ENCODE measurements at regions not wholly inside any gene's neighbourhood (a gene's known extent, or its start where the extent isn't known, plus 50 kb on each side); places are given as distances from the start of the nearest gene placed in this dataset.

DNA sequence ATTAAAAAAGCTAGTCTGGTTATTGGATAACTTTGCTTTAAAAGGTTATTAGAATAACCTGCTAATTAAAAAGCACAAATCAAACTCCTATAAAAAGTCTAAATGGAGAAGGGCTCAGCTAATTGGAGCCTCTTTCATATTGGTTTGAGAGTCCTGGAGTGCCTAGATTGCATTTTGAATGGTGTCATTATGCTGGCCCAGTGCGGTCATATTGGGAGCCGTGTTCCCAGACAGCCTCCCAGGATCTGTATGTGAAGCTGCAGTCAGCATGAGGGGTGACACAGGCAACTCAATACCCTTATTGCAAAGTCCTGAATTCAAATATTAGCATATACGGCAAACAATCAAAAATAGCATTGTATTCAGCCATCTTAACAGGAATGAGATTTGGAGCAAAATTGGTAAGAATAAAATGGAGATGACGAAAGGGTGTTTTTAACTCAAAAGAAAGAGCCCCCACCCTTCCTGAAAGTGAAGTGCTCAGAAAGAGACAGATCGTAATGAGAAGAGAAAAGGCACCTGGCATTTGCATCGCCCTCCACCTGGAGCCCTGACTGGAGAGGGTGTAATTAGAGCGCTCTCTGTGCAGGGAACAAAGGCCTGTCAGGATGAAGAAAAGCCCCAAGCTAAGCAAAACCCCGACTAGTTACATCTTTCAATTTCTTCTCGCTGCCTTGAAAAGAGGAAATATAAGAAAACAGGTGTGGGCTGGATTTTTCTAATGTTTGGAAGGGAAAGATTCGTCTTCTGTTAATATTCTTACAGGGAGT lies 621.0 kb upstream of the ADAMTS16 start:
- no peak for DNase-seq (ENCODE audit: low read depth)

DNA sequence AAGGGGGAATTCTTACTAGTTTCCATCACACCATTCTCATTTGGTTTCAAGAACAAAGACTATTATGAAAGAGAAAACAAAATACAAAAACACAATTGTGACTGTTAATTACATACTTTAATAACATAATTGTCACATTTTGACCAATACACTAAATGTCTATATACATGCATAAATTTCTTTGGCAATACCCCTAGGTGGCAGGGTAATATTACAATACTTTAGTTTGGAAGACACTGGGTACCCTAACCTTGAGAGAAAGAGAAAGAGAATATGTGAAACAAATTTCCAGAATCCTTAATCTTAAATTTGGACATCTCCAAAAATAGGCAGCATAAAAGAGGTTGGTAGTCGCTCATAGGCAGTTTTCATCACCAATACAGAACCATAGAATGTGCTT lies 619.6 kb upstream of the ADAMTS16 start:
- DNase-seq (ENCODE audit: low read depth): no peak

DNA sequence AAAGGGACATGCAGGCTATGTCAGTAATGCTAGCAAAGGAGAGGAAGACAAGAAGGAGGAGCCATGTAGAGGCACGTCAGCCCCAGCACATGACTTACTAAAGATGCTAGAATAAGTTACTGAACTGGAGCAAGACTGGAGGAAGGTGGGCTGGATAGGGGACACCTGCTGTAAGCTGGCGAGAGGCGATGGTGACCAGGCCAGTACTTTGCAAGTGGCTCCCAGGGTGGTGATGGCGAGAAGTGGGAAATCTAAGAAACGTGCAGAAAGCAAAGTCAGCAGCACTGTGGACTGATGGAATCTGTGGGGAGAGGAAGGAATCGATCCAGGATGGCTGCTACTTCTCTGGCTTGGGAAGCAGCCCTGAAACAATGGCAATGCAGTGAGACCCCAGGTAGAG lies 617.1 kb upstream of the ADAMTS16 start:
- DNase-seq (ENCODE audit: low read depth): no peak

DNA sequence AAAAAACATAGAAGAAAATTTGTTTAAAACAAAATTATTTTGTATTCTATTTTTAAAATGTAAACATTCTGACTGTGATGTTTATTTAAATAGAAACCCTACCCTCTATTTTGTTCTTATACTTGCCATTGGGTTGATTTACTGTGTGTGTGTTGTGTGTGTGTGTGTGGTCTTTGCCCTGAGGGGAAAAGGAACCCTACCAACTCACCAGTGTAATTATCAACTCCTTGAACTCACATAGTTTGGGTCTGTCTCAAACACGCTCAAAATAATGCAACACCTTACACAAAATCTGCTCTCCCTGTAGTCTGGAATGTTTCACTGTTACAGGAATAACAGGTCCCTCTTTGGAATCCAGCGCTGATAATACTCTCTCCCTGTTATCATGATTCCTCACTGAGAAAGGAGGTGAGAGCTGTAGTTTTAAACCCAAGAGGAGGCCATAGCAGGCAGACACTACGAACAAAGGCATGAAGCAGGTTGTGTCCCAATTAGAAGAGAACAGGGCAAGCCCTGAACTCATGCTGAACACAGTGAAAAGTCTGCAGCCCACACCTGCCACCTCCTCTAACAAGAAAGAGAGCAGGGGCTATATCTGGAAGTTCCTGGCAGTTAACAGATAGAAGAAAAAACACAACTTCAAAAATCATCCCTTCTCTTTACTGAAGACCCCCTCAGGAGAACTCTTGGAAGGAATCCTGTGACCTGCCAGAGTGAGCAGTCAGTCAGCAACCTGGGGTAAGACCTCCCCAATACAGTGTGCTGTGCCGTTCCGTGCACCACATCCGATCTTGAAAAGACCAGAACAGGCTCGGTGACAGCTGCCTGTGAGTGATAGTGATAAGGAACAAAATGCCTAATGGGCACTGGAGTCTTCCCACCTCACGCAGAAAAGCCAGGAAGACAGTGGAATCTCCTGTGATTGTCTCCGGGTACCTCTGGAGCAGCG lies 608.1 kb upstream of the ADAMTS16 start:
- no peak for DNase-seq (ENCODE audit: low read depth)

DNA sequence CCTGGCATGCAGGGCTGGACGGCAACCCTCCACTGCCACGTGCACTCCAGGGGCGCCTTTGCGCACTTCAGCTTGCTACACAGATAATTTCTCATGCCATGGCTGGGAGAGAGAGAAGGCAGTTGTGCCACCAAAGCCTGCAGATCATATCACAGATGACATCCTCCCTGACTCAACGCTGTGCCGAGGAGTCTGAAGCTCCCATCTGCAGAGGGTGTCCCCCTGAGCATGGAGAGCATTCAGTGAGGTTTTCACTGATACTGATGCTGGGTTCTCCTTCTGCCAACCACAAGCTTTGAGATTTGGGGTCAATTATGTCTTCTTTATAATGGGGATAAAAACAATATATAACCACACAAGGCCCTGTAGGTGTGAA lies 607.4 kb upstream of the ADAMTS16 start:
- DNase-seq (ENCODE audit: low read depth): no peak

DNA sequence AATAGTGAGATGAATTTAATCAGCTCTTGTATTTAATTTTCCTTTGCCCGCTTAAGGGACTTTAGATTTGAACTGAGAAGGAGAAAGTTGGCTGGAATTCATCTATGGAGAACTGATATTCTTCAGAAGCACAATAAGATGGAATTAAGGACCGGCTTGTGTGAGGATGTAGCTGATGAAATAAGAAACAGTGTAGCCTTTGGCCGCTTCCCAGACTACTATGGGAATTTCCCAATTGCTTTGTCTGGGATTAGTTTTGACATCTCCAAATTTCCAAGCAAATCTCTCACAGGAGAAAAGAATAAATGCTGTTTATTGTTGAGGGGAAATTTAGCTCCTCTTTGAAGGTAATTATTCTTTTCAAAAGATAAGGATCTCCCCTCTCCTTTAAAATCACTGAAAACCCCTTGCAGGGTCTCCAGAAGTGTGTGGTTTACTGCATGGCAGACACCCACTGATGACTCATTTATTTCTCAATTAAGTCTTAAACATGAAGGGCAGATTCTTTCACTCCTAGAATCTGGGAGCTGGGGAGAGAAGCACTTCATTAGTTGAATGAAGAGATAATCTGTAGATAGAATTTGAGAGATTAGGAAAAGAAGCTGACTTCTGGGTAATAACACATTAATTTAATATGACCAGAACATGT lies 606.5 kb upstream of the ADAMTS16 start:
- no peak for DNase-seq (ENCODE audit: low read depth)

DNA sequence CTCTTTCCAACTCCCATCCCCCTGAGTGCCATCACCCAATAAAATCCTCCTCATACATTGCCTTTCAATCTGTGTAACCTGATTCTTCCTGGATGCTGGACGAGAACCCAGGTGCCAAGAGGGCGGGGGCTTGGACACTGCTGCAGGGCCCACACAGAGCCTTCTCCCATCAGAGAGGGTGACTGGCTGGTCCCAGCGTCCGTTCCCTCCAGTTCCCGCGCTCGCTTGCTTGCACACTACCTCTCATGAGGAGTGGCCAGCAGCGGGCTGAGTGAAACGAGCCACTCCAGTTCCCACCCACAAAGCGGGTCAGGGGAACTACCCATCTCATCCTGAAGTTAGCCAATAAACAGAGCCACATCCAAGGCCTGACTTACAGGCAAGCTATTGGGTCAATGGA lies 602.6 kb upstream of the ADAMTS16 start:
- no peak for DNase-seq (ENCODE audit: low read depth)

DNA sequence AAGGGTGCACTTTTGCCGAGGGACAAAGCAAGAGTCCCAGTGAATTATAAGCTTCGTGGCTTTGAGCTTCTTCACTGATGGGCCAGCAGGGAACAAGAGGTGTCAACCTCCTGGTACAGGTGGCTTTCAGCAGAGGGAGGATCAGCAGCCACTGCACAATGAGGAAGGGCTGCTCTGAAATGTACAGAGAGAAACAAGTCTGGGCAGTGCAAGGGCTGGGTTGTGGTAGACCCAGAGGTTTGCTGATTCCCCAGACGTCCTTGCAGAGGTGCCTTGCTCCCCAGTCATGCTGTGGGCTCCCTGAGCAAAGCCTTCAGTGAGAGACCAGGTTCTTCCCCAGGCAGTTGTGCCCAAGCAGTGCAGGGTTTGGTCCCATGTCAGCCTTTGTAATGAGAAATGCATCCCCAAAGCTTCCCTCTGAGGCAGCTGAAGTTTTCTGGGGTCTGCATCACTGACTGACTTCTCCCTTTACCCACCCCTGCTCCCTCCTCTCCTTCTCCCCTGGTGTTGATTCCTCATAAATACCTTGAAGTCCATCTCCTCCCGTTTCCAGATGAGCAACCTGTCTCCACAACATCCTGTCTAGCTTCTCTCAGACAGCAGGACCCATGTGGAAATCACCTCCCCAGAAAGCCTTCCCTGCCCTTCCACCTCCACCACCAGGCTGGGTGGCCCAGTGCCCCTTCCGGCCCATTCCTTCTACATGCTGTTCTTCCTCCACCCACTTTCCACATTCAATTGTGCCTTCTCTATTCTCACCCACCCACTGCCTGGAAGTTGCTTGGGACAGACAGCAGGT lies 599.6 kb upstream of the ADAMTS16 start:
- DNase-seq (ENCODE audit: low read depth): no peak

DNA sequence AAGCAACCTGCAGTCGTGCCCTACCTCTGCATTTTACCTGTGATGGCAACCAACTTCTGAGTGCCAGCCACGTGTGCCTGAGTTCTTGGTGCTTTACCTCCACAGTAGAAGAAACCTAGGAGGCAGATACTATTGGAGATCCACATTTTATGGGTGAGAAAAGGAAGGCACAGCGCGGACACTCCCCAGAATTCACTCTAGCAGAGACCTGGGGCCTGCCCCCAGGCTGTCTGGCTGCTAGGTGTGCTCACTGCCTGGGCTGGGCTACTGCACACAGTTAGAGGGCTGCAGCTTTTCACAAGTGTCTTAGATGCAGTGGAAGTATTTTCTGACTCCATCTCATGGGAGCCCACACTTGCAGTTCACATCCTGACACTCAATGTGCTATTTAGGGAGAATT lies 598.8 kb upstream of the ADAMTS16 start:
- DNase-seq (ENCODE audit: low read depth): no peak

DNA sequence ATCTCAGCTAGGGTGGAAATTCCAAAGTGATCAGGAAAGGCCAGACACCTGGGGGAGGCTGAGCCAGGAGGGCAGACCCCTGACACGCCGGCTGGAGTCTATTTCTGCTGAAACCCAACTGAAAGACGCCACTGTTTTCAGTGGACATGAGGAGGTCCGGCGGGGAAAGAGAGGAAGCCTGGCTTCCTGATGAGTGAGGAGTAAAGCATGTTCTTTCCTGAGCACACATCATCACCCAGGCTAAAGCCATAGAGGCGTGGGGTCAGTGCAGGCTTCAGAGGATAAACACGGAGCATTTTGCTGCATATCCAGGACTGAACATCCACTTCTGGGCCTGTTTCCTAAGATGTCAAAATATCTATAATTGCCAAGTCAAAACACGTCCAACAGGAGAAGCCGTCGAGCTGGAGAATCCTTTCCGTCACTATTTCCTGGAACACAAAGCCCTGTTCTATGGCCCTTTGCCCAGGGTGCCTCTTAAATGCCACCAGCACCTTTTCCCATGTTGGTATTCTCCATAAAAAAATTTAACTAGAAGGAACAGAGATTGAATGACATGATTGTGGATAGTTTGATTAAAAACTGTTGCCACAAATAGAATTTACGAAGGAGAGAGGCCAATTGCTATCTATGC lies 597.9 kb upstream of the ADAMTS16 start:
- DNase-seq (ENCODE audit: low read depth): no peak

DNA sequence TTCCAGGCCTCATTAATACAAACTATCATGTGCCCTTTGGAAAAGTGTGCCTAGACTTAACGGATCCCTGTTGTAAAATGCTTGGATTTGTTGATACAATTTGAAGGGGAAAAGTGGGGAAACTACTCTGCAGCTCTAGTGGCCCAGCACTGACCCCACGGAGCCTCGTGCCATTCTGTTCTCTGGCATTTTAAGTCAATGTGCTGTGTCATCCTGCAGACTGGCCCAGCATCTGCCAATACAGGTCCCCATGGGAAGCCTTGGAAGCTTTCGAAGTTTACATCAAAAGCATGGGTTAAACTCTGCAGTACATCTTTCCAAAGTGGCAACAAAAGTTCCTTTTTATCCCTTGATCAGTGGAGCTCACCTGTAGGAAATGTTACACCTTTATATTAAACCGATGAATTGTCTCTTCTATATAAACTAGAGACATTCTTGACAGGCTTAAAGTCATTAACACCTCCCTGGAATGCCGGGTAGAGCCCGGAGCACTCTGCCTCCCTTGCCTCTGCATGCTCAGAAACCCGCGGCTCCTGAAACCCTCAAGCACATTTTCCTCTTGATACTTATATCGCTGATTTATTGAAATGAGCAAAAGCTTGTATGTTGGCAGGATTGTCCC lies 596.0 kb upstream of the ADAMTS16 start:
- DNase-seq (ENCODE audit: low read depth): no peak

DNA sequence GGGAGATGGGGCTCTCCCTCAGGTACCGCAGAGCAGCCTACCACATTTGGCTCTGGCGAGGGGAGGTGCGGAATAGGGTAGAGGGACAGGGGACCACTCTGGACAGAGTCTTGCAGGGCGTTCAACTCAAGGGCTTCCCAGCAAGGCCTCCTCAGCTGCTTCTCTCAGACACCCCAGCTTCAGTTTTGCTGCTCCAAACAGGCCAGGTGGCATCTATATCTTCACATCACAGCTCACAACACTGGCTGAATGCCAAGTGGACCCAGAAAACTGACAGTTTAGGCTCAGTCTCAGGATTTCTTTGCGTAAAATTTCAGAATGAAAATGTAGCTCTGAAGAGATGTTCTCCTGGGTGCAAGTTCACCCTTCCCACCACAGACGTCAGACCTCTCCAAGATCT lies 592.6 kb upstream of the ADAMTS16 start:
- no peak for DNase-seq (ENCODE audit: low read depth)

DNA sequence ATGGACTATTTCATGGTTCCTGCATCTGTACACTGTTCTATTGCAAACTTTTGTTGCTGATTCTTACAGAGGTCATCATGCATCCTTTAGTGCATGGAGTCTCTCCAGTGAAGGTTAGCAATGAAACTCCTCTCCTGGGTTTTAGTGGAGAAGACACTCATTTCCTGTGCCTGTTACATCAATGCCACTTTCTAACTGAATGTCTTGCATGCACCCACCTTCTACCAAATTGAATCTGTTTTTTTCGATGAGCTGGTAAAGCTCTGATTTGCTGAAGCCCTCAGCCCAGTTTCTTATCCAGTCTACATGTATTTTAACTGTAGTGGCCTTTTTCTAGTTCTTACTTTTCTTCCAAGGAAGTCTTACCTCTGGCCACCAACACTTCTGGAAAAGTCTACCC lies 591.8 kb upstream of the ADAMTS16 start:
- no peak for DNase-seq (ENCODE audit: low read depth)

DNA sequence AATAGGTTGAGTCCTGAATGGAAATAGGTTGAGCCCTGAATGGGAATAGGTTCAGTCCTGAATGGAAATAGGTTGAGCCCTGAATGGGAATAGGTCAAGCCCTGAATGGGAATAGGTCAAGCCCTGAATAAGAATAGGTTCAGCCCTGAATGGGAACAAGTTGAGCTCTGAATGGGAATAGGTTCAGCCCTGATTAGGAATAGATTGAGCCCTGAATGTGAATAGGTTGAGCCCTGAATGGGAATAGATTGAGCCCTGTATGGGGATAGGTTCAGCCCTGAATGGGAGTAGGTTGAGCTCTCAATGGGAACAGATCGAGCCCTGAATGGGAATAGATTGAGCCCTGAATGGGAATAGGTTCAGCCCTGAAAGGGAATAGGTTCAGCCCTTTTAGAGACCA lies 590.8 kb upstream of the ADAMTS16 start:
- DNase-seq (ENCODE audit: low read depth): no peak

DNA sequence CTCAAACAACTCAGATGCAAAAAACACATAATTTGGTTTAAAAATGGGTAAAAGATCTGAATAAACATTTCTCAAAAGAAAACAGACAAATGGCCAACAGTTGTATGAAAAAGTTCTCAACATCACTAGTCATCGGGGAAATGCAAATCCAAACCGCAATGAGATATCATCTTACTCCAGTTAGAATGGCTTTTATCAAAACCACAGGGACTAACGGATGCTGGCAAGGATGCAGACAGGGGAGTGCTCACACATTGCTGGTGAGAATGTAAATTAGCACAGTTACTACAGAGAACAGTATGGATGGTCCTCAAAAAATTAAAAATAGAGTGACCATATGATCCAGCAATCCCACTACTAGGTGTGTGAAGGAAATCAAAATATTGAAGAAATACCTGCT lies 589.1 kb upstream of the ADAMTS16 start:
- DNase-seq (ENCODE audit: low read depth): no peak

DNA sequence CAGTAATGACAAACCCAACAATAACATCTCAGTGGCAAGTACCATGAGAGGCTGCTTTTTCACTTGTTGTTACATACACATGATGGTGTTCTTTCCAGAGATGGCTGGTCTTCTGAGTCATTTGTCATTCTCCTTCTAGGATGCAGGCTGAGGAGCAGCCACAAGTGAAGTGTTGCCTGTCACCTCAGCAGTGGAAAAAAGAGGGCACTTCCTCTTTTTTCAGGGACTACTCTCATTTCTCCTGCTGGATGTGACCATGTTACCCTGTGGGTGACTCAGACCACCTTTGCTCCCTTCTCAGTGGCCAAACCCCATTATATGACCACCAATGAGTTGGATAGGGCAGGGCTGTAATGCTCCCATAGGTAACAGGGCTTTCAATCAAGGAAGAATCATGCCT lies 587.0 kb upstream of the ADAMTS16 start:
- DNase-seq (ENCODE audit: low read depth): no peak

DNA sequence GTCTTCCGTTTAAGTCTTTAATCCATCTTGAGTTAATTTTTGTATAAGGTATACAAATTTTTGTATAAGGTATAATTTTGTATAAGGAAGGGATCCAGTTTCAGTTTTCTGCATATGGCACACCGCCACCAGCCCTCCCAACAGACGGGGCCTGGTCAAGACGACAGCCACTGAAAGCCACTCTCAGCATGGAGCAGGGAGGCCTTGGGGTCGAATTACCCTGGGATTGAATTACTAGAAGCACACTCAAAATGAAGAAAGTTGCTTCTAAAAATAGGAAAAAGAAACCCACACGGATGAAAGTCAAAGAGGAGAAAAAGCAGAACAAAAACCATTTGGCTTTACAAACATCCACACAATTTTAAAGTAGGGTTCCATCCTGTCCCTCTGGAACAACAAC lies 586.2 kb upstream of the ADAMTS16 start:
- no peak for DNase-seq (ENCODE audit: low read depth)

DNA sequence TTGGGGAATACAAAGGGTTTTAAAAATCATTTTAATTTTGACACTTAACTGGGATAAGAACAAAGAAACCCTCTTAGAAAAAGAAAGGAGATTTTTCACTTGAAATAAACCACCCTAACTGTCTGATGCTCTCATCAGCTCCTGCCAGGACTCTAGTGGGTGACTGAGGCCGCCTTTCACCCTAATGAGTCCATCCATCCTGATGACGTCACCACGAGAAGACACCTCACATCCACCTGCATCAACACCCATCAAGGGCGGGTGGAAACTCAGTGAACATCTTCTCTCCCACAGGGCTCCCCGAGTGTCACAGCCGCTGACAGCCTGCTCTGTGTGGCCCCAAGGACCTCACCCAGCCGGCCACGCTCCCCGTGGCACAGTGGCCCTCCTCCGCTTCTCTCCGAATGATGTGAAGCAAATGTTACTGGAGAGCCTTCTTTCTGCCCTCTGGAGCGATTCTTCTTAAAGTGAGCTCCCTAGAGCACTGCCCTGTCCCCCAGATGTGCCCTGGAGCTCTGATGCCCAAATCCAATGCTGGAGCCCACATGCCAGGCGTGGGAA lies 584.3 kb upstream of the ADAMTS16 start:
- no peak for DNase-seq (ENCODE audit: low read depth)

DNA sequence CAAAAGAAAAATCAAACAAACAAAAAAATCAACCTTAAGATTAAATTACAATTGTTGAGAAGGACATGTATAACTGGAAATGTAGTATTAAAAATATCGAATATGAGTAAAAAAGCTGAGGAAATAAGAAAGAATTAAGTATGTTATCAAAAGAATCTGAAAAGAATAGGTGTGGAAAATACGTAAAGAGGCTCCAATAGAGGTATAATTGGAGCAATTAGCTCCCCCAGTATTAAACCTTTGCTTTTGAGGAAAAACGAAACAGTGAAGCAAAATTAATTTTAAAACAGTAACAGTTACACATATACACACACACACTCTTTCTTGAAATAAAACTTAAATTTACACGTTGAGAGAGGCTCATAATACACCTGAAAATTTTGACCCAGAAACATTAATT lies 578.7 kb upstream of the ADAMTS16 start:
- no peak for DNase-seq (ENCODE audit: low read depth)

DNA sequence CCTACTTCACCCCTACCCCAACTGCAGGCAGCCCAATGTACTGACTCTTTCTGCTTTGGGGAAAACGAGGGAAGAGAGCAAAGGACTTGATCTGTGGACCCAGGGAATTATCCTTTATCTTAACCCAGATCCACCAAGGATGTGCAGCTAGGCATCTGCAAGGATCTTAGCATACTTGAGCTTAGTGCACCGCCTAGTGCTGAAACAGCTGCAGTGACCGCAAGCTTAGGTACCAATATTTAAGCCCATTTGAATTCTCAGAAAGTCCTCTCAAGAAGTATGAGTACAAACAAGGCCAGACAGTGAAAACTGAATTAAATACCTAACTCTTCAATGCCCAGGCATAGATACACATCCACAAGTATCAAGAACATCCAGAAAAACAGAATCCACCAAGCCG lies 576.7 kb upstream of the ADAMTS16 start:
- no peak for DNase-seq (ENCODE audit: low read depth)

Data from non-pigmented ciliary epithelial cell (primary cell).